Peyer's patch (tissue), 4 donors: ENCODE measurements at regions not wholly inside any gene's neighbourhood (a gene's known extent, or its start where the extent isn't known, plus 50 kb on each side); places are given as distances from the start of the nearest gene placed in this dataset.
"Not testable (repeated sequence)": the region's sequence is repeated elsewhere in the genome, so short reads cannot be mapped to it uniquely, and the experiment has no call there.

Source experiments
- DNase-seq, 3 donors: peaks; one replicate each; pipeline ENCODE4 v3.0.0-alpha.2; 2017 to 2019
- H3K27ac ChIP-seq, 4 donors: fragments of 200-600 bp; sonication (generic); one replicate each; pipeline ENCODE4 v1.5.1; 2016 to 2019
- H3K27me3 ChIP-seq, 2 donors: fragments of 200-600 bp; sonication (generic); one replicate each; pipeline ENCODE4 v1.5.1; 2019
- H3K36me3 ChIP-seq, 3 donors: fragments of 200-600 bp; sonication (generic); one replicate each; pipeline ENCODE4 v1.5.1; 2016 to 2019
- H3K4me1 ChIP-seq, 4 donors: fragments of 200-600 bp; sonication (generic); one replicate each; pipeline ENCODE4 v1.5.1; 2016 to 2019
- H3K4me3 ChIP-seq, 4 donors: fragments of 200-600 bp; sonication (generic); 1 replicate in 3 of 4; 2 replicates in 1 of 4; pipeline ENCODE4 v1.5.1; 2016 to 2019; ENCODE audit warnings: mild to moderate bottlenecking in 1 of 4
- H3K9me3 ChIP-seq, 4 donors: fragments of 200-600 bp; sonication (generic); one replicate each; pipeline ENCODE4 v1.5.1; 2016 to 2019; ENCODE audit warnings: mild to moderate bottlenecking in 1 of 4

- not testable (repeated sequence) for H3K27ac ChIP-seq, H3K4me3 ChIP-seq, H3K4me1 ChIP-seq, H3K9me3 ChIP-seq, DNase-seq, H3K36me3 ChIP-seq, H3K27me3 ChIP-seq
Observed at GRCh38 chr10:38274879-38275278, 180.7 kb downstream of the ZNF37A start.

GRCh38 chr10:38292560-38292959 lies 198.4 kb downstream of the ZNF37A start:
- H3K27ac ChIP-seq, H3K27me3 ChIP-seq, H3K4me3 ChIP-seq, H3K4me1 ChIP-seq, DNase-seq, H3K9me3 ChIP-seq, H3K36me3 ChIP-seq: not testable (repeated sequence)

- H3K9me3 ChIP-seq, DNase-seq, H3K36me3 ChIP-seq, H3K27me3 ChIP-seq, H3K4me1 ChIP-seq, H3K4me3 ChIP-seq, H3K27ac ChIP-seq: not testable (repeated sequence)
Observed at GRCh38 chr10:38310111-38310510, 216.0 kb downstream of the ZNF37A start.

GRCh38 chr10:38315090-38315805 lies 221.1 kb downstream of the ZNF37A start:
- H3K9me3 ChIP-seq, H3K27me3 ChIP-seq, H3K27ac ChIP-seq, H3K4me3 ChIP-seq, DNase-seq, H3K4me1 ChIP-seq, H3K36me3 ChIP-seq: not testable (repeated sequence)

- H3K4me3 ChIP-seq, H3K9me3 ChIP-seq, H3K36me3 ChIP-seq, DNase-seq, H3K27me3 ChIP-seq, H3K27ac ChIP-seq, H3K4me1 ChIP-seq: not testable (repeated sequence)
Observed at GRCh38 chr10:38321393-38321792, 227.3 kb downstream of the ZNF37A start.

GRCh38 chr10:38330306-38330705 lies 236.2 kb downstream of the ZNF37A start:
- not testable (repeated sequence) for H3K4me1 ChIP-seq, H3K27me3 ChIP-seq, H3K4me3 ChIP-seq, H3K36me3 ChIP-seq, H3K9me3 ChIP-seq, DNase-seq, H3K27ac ChIP-seq

GRCh38 chr10:38331106-38331505 lies 237.0 kb downstream of the ZNF37A start:
- H3K4me1 ChIP-seq, H3K9me3 ChIP-seq, H3K4me3 ChIP-seq, DNase-seq, H3K36me3 ChIP-seq, H3K27me3 ChIP-seq, H3K27ac ChIP-seq: not testable (repeated sequence)

GRCh38 chr10:38333699-38334098 lies 239.6 kb downstream of the ZNF37A start:
- not testable (repeated sequence) for H3K27ac ChIP-seq, H3K4me1 ChIP-seq, H3K27me3 ChIP-seq, DNase-seq, H3K36me3 ChIP-seq, H3K9me3 ChIP-seq, H3K4me3 ChIP-seq

GRCh38 chr10:38350645-38351044 lies 256.5 kb downstream of the ZNF37A start:
- not testable (repeated sequence) for H3K4me3 ChIP-seq, DNase-seq

GRCh38 chr10:38354410-38354809 lies 260.3 kb downstream of the ZNF37A start:
- not testable (repeated sequence) for H3K9me3 ChIP-seq, H3K27ac ChIP-seq, H3K36me3 ChIP-seq, H3K27me3 ChIP-seq, H3K4me1 ChIP-seq, H3K4me3 ChIP-seq
- DNase-seq, result peak in 1 of 3 donors; percentile 45

More at GRCh38 chr10:38350645-38351044, 256.5 kb downstream of the ZNF37A start:
- not testable (repeated sequence) for H3K9me3 ChIP-seq, H3K36me3 ChIP-seq, H3K27me3 ChIP-seq, H3K4me1 ChIP-seq, H3K27ac ChIP-seq

- H3K36me3 ChIP-seq, H3K27me3 ChIP-seq, H3K4me1 ChIP-seq, H3K9me3 ChIP-seq: not testable (repeated sequence)
- Histone ChIP-seq H3K4me3 (peak overlapping the region; percentile 29 to 58 (median 44)), H3K27ac (peak overlapping the region; percentile 46 to 87 (median 81))
- peak; percentile 81 to 89 (median 85) for DNase-seq
Observed at GRCh38 chr10:38355911-38356526, 261.9 kb downstream of the ZNF37A start.

- DNase-seq, H3K4me1 ChIP-seq, H3K36me3 ChIP-seq, H3K9me3 ChIP-seq, H3K27me3 ChIP-seq: not testable (repeated sequence)
- H3K4me3 ChIP-seq, result peak overlapping the region in 3 of 4 donors; percentile 36 to 58 (median 46)
- H3K27ac ChIP-seq, result peak overlapping the region in 3 of 4 donors; percentile 43 to 84 (median 78)
Observed at GRCh38 chr10:38356527-38356926, 262.4 kb downstream of the ZNF37A start.

- not testable (repeated sequence) for H3K4me1 ChIP-seq, H3K9me3 ChIP-seq, H3K27ac ChIP-seq, H3K27me3 ChIP-seq, H3K4me3 ChIP-seq, DNase-seq
- peaks cover 0 to 14% (median 0%) of the 10 kb centered on the region in 3 donors for H3K36me3 ChIP-seq
Observed at GRCh38 chr10:38362514-38362913, 268.4 kb downstream of the ZNF37A start.

- not testable (repeated sequence) for DNase-seq, H3K4me3 ChIP-seq, H3K4me1 ChIP-seq, H3K9me3 ChIP-seq, H3K27me3 ChIP-seq, H3K27ac ChIP-seq
- peaks cover 0 to 14% (median 0%) of the 10 kb centered on the region in 3 donors for H3K36me3 ChIP-seq
Observed at GRCh38 chr10:38364073-38364472, 269.9 kb downstream of the ZNF37A start.
